Uterus (tissue), 2 donors: ENCODE measurements at regions not wholly inside any gene's neighbourhood (a gene's known extent, or its start where the extent isn't known, plus 50 kb on each side); places are given as distances from the start of the nearest gene placed in this dataset.

Experiments used
- POLR2A ChIP-seq, 2 donors: fragments of 450-650 bp; IDR thresholded peaks; one replicate each; pipeline ENCODE4 v1.6.1; 2016; ENCODE audit warnings: antibody characterized with exemption in 2 of 2, mild to moderate bottlenecking in 1 of 2, moderate library complexity in 1 of 2
- TF ChIP-seq, protein P1 (sequence below), 4 experiments: fragments of 200-600 bp in 2 of 4; fragments of 450-650 bp in 2 of 4; sonication (generic) in 2 of 4; IDR thresholded peaks; one replicate each; pipeline ENCODE4 v1.5.1; 2016 to 2019; ENCODE audit warnings: antibody characterized with exemption in 4 of 4, mild to moderate bottlenecking in 2 of 4, moderate library complexity in 1 of 4

DNA sequence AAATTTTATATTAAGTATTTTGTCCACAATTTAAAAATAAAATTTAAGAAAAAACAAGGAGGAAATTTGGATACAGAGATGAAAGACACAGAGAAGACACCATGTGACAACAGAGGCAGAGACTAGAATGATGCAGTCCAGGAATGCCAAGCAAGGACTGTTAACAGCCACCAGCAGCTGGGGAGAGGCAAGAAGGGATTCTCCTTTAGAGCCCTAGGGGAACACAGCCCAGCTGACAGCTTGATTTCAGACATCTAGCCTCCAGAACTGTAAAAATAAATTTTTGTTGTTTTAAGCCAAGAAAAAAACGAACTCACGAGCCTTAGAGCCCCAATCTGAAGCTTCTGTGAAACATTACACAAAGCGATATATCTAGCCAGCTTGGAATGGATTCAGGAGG lies 198.5 kb downstream of the ZNF648 start:
- TF ChIP-seq, protein P1, sequence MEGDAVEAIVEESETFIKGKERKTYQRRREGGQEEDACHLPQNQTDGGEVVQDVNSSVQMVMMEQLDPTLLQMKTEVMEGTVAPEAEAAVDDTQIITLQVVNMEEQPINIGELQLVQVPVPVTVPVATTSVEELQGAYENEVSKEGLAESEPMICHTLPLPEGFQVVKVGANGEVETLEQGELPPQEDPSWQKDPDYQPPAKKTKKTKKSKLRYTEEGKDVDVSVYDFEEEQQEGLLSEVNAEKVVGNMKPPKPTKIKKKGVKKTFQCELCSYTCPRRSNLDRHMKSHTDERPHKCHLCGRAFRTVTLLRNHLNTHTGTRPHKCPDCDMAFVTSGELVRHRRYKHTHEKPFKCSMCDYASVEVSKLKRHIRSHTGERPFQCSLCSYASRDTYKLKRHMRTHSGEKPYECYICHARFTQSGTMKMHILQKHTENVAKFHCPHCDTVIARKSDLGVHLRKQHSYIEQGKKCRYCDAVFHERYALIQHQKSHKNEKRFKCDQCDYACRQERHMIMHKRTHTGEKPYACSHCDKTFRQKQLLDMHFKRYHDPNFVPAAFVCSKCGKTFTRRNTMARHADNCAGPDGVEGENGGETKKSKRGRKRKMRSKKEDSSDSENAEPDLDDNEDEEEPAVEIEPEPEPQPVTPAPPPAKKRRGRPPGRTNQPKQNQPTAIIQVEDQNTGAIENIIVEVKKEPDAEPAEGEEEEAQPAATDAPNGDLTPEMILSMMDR (IDR thresholded peaks at IDR 0.05) = no peak
- TF ChIP-seq POLR2A (IDR thresholded peaks at IDR 0.05) = no peak
